Thyroid gland (tissue), 4 donors: ENCODE measurements at regions not wholly inside any gene's neighbourhood (a gene's known extent, or its start where the extent isn't known, plus 50 kb on each side); places are given as distances from the start of the nearest gene placed in this dataset.

Experiments
- DNase-seq, 2 donors: peaks; one replicate each; pipeline ENCODE4 v3.0.0-alpha.2; 2019
- H3K27ac ChIP-seq, 3 donors: fragments of 200-600 bp; sonication (generic); 1 replicate in 2 of 3; 2 replicates in 1 of 3; pipeline ENCODE4 v1.5.1; 2016 to 2019; ENCODE audit warnings: mild to moderate bottlenecking in 1 of 3, moderate library complexity in 1 of 3
- H3K27me3 ChIP-seq: fragments of 200-600 bp; sonication (generic); one replicate; pipeline ENCODE4 v1.5.1; 2019
- H3K36me3 ChIP-seq, 2 donors: fragments of 200-600 bp; sonication (generic); one replicate each; pipeline ENCODE4 v1.5.1; 2016 to 2019
- H3K4me1 ChIP-seq, 2 donors: fragments of 200-600 bp; sonication (generic); one replicate each; pipeline ENCODE4 v1.5.1; 2017 to 2019
- H3K4me3 ChIP-seq, 3 donors: fragments of 200-600 bp; sonication (generic); replicated peaks in 1 of 3; 1 replicate in 2 of 3; 2 replicates in 1 of 3; pipeline ENCODE4 v1.5.1; 2016; ENCODE audit warnings: mild to moderate bottlenecking in 1 of 3
- H3K9me3 ChIP-seq: fragments of 200-600 bp; sonication (generic); one replicate; pipeline ENCODE4 v1.5.1; 2017
- CTCF ChIP-seq, 6 experiments: fragments of 200-600 bp in 3 of 6; fragments of 450-650 bp in 3 of 6; sonication (generic) in 3 of 6; IDR thresholded peaks; one replicate each; pipeline ENCODE4 v1.5.1; 2016 to 2019; ENCODE audit warnings: antibody characterized with exemption in 6 of 6, mild to moderate bottlenecking in 2 of 6, inconsistent platforms in 1 of 6, moderate library complexity in 1 of 6
- POLR2A ChIP-seq, 2 donors: fragments of 450-650 bp; IDR thresholded peaks; one replicate each; pipeline ENCODE4 v1.6.1; 2017; ENCODE audit warnings: antibody characterized with exemption in 2 of 2, mild to moderate bottlenecking in 2 of 2, moderate library complexity in 1 of 2
- WGBS, 2 donors: methylation state at CpG; one replicate each; pipeline ENCODE4 v1.1.5; 2017; 5-methylcytosine and 5-hydroxymethylcytosine counted together
- intact Hi-C: fragments of 100-400 bp; cut with DNase I; formaldehyde crosslinking; loops from one replicate; pipeline ENCODE4 v1.15.1; 2023

- 54 to 62% methylated on average over 3 of the region's 3 CpGs for WGBS, 2 donors
Measured at GRCh38 chr3:73723596-73723995, 98.9 kb upstream of the PDZRN3 start.

GRCh38 chr3:73719861-73720260 lies 95.1 kb upstream of the PDZRN3 start:
- TF ChIP-seq CTCF (IDR thresholded peaks at IDR 0.05) (no peak), POLR2A (IDR thresholded peaks at IDR 0.05) (no peak)
- no peak for DNase-seq
- Histone ChIP-seq H3K4me3 (no peak overlapping the region), H3K27ac (no peak overlapping the region), H3K36me3 (no peaks in the 10 kb centered on the region), H3K4me1 (no peaks in the 10 kb centered on the region), H3K27me3 (no peaks in the 10 kb centered on the region), H3K9me3 (no peaks in the 10 kb centered on the region)
- intact Hi-C loops = no loop called here
- 13 to 19% methylated on average over 6 of the region's 6 CpGs for WGBS, 2 donors

More at GRCh38 chr3:73723596-73723995, 98.9 kb upstream of the PDZRN3 start:
- Histone ChIP-seq H3K4me1 (no peaks in the 10 kb centered on the region), H3K36me3 (no peaks in the 10 kb centered on the region), H3K27ac (no peak overlapping the region), H3K9me3 (no peaks in the 10 kb centered on the region), H3K27me3 (no peaks in the 10 kb centered on the region), H3K4me3 (no peak overlapping the region)
- no peak for TF ChIP-seq CTCF (IDR thresholded peaks at IDR 0.05)
- no peak for TF ChIP-seq POLR2A (IDR thresholded peaks at IDR 0.05)
- no peak for DNase-seq
- intact Hi-C loops = no loop called here

GRCh38 chr3:73719413-73719851 lies 94.7 kb upstream of the PDZRN3 start:
- WGBS, 2 donors = 52 to 56% methylated on average over 5 of the region's 5 CpGs
- intact Hi-C loops = no loop called here
- H3K27ac ChIP-seq = no peak overlapping the region

GRCh38 chr3:73718326-73719110 lies 93.8 kb upstream of the PDZRN3 start:
- TF ChIP-seq CTCF (IDR thresholded peaks at IDR 0.05) (no peak), POLR2A (IDR thresholded peaks at IDR 0.05) (no peak)
- no peak for DNase-seq
- Histone ChIP-seq H3K4me1 (no peaks in the 10 kb centered on the region), H3K9me3 (no peaks in the 10 kb centered on the region), H3K27me3 (no peaks in the 10 kb centered on the region), H3K36me3 (no peaks in the 10 kb centered on the region), H3K4me3 (no peak overlapping the region), H3K27ac (no peak overlapping the region)
- intact Hi-C loops = no loop called here
- WGBS, 2 donors = 72 to 78% methylated on average over 5 of the region's 5 CpGs

More at GRCh38 chr3:73719413-73719851, 94.7 kb upstream of the PDZRN3 start:
- TF ChIP-seq POLR2A (IDR thresholded peaks at IDR 0.05) (no peak), CTCF (IDR thresholded peaks at IDR 0.05) (no peak)
- Histone ChIP-seq H3K9me3 (no peaks in the 10 kb centered on the region), H3K27me3 (no peaks in the 10 kb centered on the region), H3K4me1 (no peaks in the 10 kb centered on the region), H3K4me3 (no peak overlapping the region), H3K36me3 (no peaks in the 10 kb centered on the region)
- no peak for DNase-seq

GRCh38 chr3:73716418-73716817 lies 91.7 kb upstream of the PDZRN3 start:
- Histone ChIP-seq H3K4me3 (no peak overlapping the region), H3K4me1 (no peaks in the 10 kb centered on the region), H3K27ac (no peak overlapping the region), H3K27me3 (no peaks in the 10 kb centered on the region), H3K9me3 (no peaks in the 10 kb centered on the region), H3K36me3 (no peaks in the 10 kb centered on the region)
- no peak for DNase-seq
- intact Hi-C loops = no loop called here
- TF ChIP-seq CTCF (IDR thresholded peaks at IDR 0.05) = no peak
- 93 to 94% methylated on average over 3 of the region's 3 CpGs for WGBS, 2 donors
